NCI-H345 (cell line): ENCODE measurements at regions not wholly inside any gene's neighbourhood (a gene's known extent, or its start where the extent isn't known, plus 50 kb on each side); places are given as distances from the start of the nearest gene placed in this dataset.
A peak's percentile ranks its signal among the peaks of the same experiment; 100 is the strongest.

ENCODE experiments used
- DNase-seq: peaks from one replicate; lab custom pipeline; 2025; lab: John Stamatoyannopoulos, UW

- no peak for DNase-seq
Observed at GRCh38 chr2:193980599-193980998, 1676.4 kb upstream of the SLC39A10 start.

- DNase-seq, result no peak
Observed at GRCh38 chr2:193973781-193974180, 1683.2 kb upstream of the SLC39A10 start.

GRCh38 chr2:193966590-193966989 is 1690.4 kb upstream of the SLC39A10 start:
- peak; percentile 34 for DNase-seq

GRCh38 chr2:193965263-193965662 is 1691.8 kb upstream of the SLC39A10 start:
- no peak for DNase-seq

- peak; percentile 9 for DNase-seq
Observed at GRCh38 chr2:193963472-193964119, 1693.4 kb upstream of the SLC39A10 start.

GRCh38 chr2:193946806-193947205 is 1710.2 kb upstream of the SLC39A10 start:
- no peak for DNase-seq

- no peak for DNase-seq
Observed at GRCh38 chr2:193943406-193943960, 1713.5 kb upstream of the SLC39A10 start.

- no peak for DNase-seq
Observed at GRCh38 chr2:193935114-193935513, 1721.9 kb upstream of the SLC39A10 start.

GRCh38 chr2:193929131-193929530 is 1727.9 kb upstream of the SLC39A10 start:
- DNase-seq, result no peak

- DNase-seq, result no peak
Observed at GRCh38 chr2:193907561-193907960, 1712.8 kb upstream of the TMEFF2 start.

- no peak for DNase-seq
Observed at GRCh38 chr2:193900292-193900691, 1705.6 kb upstream of the TMEFF2 start.

- DNase-seq, result no peak
Observed at GRCh38 chr2:193895226-193895625, 1700.5 kb upstream of the TMEFF2 start.

- no peak for DNase-seq
Observed at GRCh38 chr2:193894081-193894480, 1699.3 kb upstream of the TMEFF2 start.

GRCh38 chr2:193891023-193891422 is 1696.3 kb upstream of the TMEFF2 start:
- DNase-seq, result no peak

GRCh38 chr2:193885419-193885818 is 1690.7 kb upstream of the TMEFF2 start:
- DNase-seq, result no peak

- no peak for DNase-seq
Observed at GRCh38 chr2:193883820-193884219, 1689.1 kb upstream of the TMEFF2 start.

- DNase-seq, result no peak
Observed at GRCh38 chr2:193876980-193877379, 1682.2 kb upstream of the TMEFF2 start.

GRCh38 chr2:193869564-193869963 is 1674.8 kb upstream of the TMEFF2 start:
- no peak for DNase-seq

GRCh38 chr2:193868833-193869232 is 1674.1 kb upstream of the TMEFF2 start:
- no peak for DNase-seq

- no peak for DNase-seq
Observed at GRCh38 chr2:193868132-193868531, 1673.4 kb upstream of the TMEFF2 start.

GRCh38 chr2:193867454-193867853 is 1672.7 kb upstream of the TMEFF2 start:
- no peak for DNase-seq

- DNase-seq, result no peak
Observed at GRCh38 chr2:193861557-193861956, 1666.8 kb upstream of the TMEFF2 start.

- DNase-seq, result no peak
Observed at GRCh38 chr2:193847991-193848390, 1653.3 kb upstream of the TMEFF2 start.

GRCh38 chr2:193847130-193847529 is 1652.4 kb upstream of the TMEFF2 start:
- DNase-seq, result no peak
